Keratinocyte (primary cell): ENCODE measurements at regions not wholly inside any gene's neighbourhood (a gene's known extent, or its start where the extent isn't known, plus 50 kb on each side); places are given as distances from the start of the nearest gene placed in this dataset.

Experiments used
- DNase-seq: peaks from one replicate; pipeline ENCODE4 v3.0.0-alpha.2; 2011; ENCODE audit warnings: low read depth, missing footprints, low spot score
- FAIRE-seq: peaks from 2 replicates; lab custom pipeline; 2011; peaks lifted over from hg19 to GRCh38; lab: Jason Lieb, UNC
- H2AFZ ChIP-seq: 2 replicates; pipeline ENCODE4 v1.6.0; 2012; ENCODE audit warnings: low read length, control low read depth, inconsistent platforms; ENCODE audit not compliant: control insufficient read depth
- H3K27ac ChIP-seq: 2 replicates; pipeline ENCODE4 v1.5.1; 2011; ENCODE audit warnings: low read length; ENCODE audit not compliant: control insufficient read depth, insufficient read depth
- H3K27me3 ChIP-seq: 3 replicates; pipeline ENCODE4 v1.6.0; 2011; ENCODE audit warnings: low read length; ENCODE audit not compliant: control insufficient read depth, insufficient read depth; ENCODE audit errors: extremely low read depth
- H3K36me3 ChIP-seq, 2 experiments: 2 replicates in 1 of 2; 3 replicates in 1 of 2; pipeline ENCODE4 v1.5.1; 2011; ENCODE audit warnings: low read length in 2 of 2, mild to moderate bottlenecking in 1 of 2; ENCODE audit not compliant: control insufficient read depth in 2 of 2, insufficient read depth in 2 of 2; ENCODE audit errors: extremely low read depth in 1 of 2
- H3K4me1 ChIP-seq: 3 replicates; pipeline ENCODE4 v1.5.1; 2011; ENCODE audit warnings: low read length; ENCODE audit not compliant: control insufficient read depth, insufficient read depth; ENCODE audit errors: extremely low read depth
- H3K4me2 ChIP-seq: 3 replicates; pipeline ENCODE4 v1.6.0; 2011; ENCODE audit warnings: low read depth, low read length; ENCODE audit not compliant: control insufficient read depth, insufficient read depth; ENCODE audit errors: extremely low read depth
- H3K4me3 ChIP-seq, 3 experiments: fragments of 200-600 bp in 1 of 3; sonication (generic) in 1 of 3; 2 replicates in 2 of 3; 3 replicates in 1 of 3; pipeline ENCODE4 v1.5.1; 2011 to 2016; ENCODE audit warnings: low read length in 3 of 3, mild to moderate bottlenecking in 3 of 3, control low read depth in 2 of 3, inconsistent platforms in 1 of 3, low read depth in 1 of 3, mixed read lengths in 1 of 3, mixed run types in 1 of 3, moderate library complexity in 1 of 3; ENCODE audit not compliant: control insufficient read depth in 2 of 3, insufficient read depth in 2 of 3; ENCODE audit errors: extremely low read depth in 1 of 3
- H3K79me2 ChIP-seq: 2 replicates; pipeline ENCODE4 v1.6.0; 2012; ENCODE audit warnings: low read length; ENCODE audit not compliant: control insufficient read depth, insufficient read depth
- H3K9ac ChIP-seq: 3 replicates; pipeline ENCODE4 v1.6.0; 2011; ENCODE audit warnings: low read length; ENCODE audit not compliant: control insufficient read depth, insufficient read depth; ENCODE audit errors: extremely low read depth
- H3K9me1 ChIP-seq: 3 replicates; pipeline ENCODE4 v1.6.0; 2011; ENCODE audit warnings: low read length; ENCODE audit not compliant: control insufficient read depth, insufficient read depth; ENCODE audit errors: extremely low read depth
- H3K9me3 ChIP-seq: 2 replicates; pipeline ENCODE4 v1.5.1; 2012; ENCODE audit warnings: low read depth, low read length; ENCODE audit not compliant: control insufficient read depth
- H4K20me1 ChIP-seq: 3 replicates; pipeline ENCODE4 v1.6.0; 2011; ENCODE audit warnings: low read length; ENCODE audit not compliant: control insufficient read depth, insufficient read depth; ENCODE audit errors: extremely low read depth
- CTCF ChIP-seq, 3 experiments: IDR thresholded peaks in 1 of 3; conservative IDR thresholded peaks in 1 of 3; optimal IDR thresholded peaks in 1 of 3; 2 replicates in 2 of 3; 3 replicates in 1 of 3; pipeline versions ENCODE3 to v1.5.1; 2011; ENCODE audit warnings: low read length in 3 of 3, mild to moderate bottlenecking in 3 of 3, moderate library complexity in 2 of 3, control low read depth in 1 of 3, inconsistent platforms in 1 of 3; ENCODE audit not compliant: insufficient read depth in 2 of 3; ENCODE audit errors: extremely low read depth in 1 of 3
- EZH2 ChIP-seq: IDR thresholded peaks from one replicate; pipeline ENCODE4 v1.6.1; 2012; ENCODE audit warnings: inconsistent platforms, mild to moderate bottlenecking, low read length, moderate library complexity
- dilution Hi-C: fragments of 300-500 bp; cut with MboI; formaldehyde crosslinking; loops from one replicate; pipeline ENCODE4 v1.7.0; 2020; ENCODE audit warnings: low sequenced_read_pairs; ENCODE audit not compliant: extremely low pct_ligation_motif_present

GRCh38 chr5:152262667-152263066 is 142.4 kb downstream of the NMUR2 start:
- Histone ChIP-seq H3K9ac (no peak overlapping the region), H3K27me3 (no peaks in the 10 kb centered on the region), H3K4me1 (no peaks in the 10 kb centered on the region), H3K36me3 (no peaks in the 10 kb centered on the region), H2AFZ (no peak overlapping the region), H3K9me1 (no peaks in the 10 kb centered on the region), H3K4me3 (no peak overlapping the region), H4K20me1 (no peaks in the 10 kb centered on the region), H3K9me3 (no peaks in the 10 kb centered on the region), H3K4me2 (no peak overlapping the region), H3K27ac (no peak overlapping the region), H3K79me2 (no peaks in the 10 kb centered on the region)
- DNase-seq (no peak), FAIRE-seq (no peak)
- TF ChIP-seq EZH2 (no peak), CTCF (optimal IDR thresholded peaks at IDR 0.05 in 1 of 3, IDR thresholded peaks at IDR 0.05 in 1 of 3, conservative IDR thresholded peaks at IDR 0.05 in 1 of 3; ENCODE audit: extremely low read depth in 1 of 3, insufficient read depth in 2 of 3, low read length in 3 of 3) (no peak)
- dilution Hi-C loops = no loop called here

GRCh38 chr5:152260940-152261339 is 144.1 kb downstream of the NMUR2 start:
- no peak overlapping the region for H3K4me2 ChIP-seq
- H2AFZ ChIP-seq = no peak overlapping the region
- TF ChIP-seq CTCF (optimal IDR thresholded peaks at IDR 0.05 in 1 of 3, IDR thresholded peaks at IDR 0.05 in 1 of 3, conservative IDR thresholded peaks at IDR 0.05 in 1 of 3; ENCODE audit: extremely low read depth in 1 of 3, insufficient read depth in 2 of 3, low read length in 3 of 3) (no peak), EZH2 (no peak)
- FAIRE-seq = no peak
- no peaks in the 10 kb centered on the region for H4K20me1 ChIP-seq
- no peaks in the 10 kb centered on the region for H3K79me2 ChIP-seq
- no peak overlapping the region for H3K9ac ChIP-seq
- no peak for DNase-seq
- no peaks in the 10 kb centered on the region for H3K36me3 ChIP-seq
- no peaks in the 10 kb centered on the region for H3K9me3 ChIP-seq
- no peak overlapping the region for H3K4me3 ChIP-seq
- H3K27ac ChIP-seq = no peak overlapping the region
- dilution Hi-C loops = no loop called here
- no peaks in the 10 kb centered on the region for H3K27me3 ChIP-seq
- no peaks in the 10 kb centered on the region for H3K9me1 ChIP-seq
- H3K4me1 ChIP-seq = no peaks in the 10 kb centered on the region
